CD4-positive, alpha-beta T cell (primary cell): ENCODE measurements at regions not wholly inside any gene's neighbourhood (a gene's known extent, or its start where the extent isn't known, plus 50 kb on each side); places are given as distances from the start of the nearest gene placed in this dataset.
"Not testable (repeated sequence)": the region's sequence is repeated elsewhere in the genome, so short reads cannot be mapped to it uniquely, and the experiment has no call there.

Experiments used
- ATAC-seq: fragments of 200-7000 bp; cut with Tn5 transposase; one replicate; pipeline ENCODE4 v1.10.0; 2022; ENCODE audit warnings: mild to moderate bottlenecking; ENCODE audit not compliant: poor library complexity
- CTCF ChIA-PET: fragments of 350-600 bp; sonication (Branson Sonifier 250); formaldehyde crosslinking; loops from one replicate; lab custom pipeline; 2021; ENCODE audit warnings: antibody characterized with exemption, inconsistent platforms; lab: Charles Lee
- POLR2A ChIA-PET: fragments of 350-600 bp; sonication (Branson Sonifier 250); formaldehyde crosslinking; loops from one replicate; lab custom pipeline; 2021; ENCODE audit warnings: antibody characterized with exemption, inconsistent platforms; lab: Charles Lee
- DNase-seq, 14 experiments: peaks; one replicate each; pipeline ENCODE4 v3.0.0-alpha.2; 2013 to 2020; ENCODE audit warnings: mixed read lengths in 2 of 14
- H3K27ac ChIP-seq, 2 donors: one replicate each; pipeline versions ENCODE4 v1.5.1 to v1.7.0; 2013; ENCODE audit warnings: low read length in 2 of 2, low read depth in 1 of 2, mild to moderate bottlenecking in 1 of 2
- H3K27me3 ChIP-seq, 2 experiments: 1 replicate in 1 of 2; 2 replicates in 1 of 2; pipeline versions ENCODE4 v1.6.1 to v1.7.0; 2013; ENCODE audit warnings: low read length in 2 of 2, control low read depth in 1 of 2, mild to moderate bottlenecking in 1 of 2, moderate library complexity in 1 of 2; ENCODE audit not compliant: insufficient read depth in 2 of 2, control insufficient read depth in 1 of 2
- H3K36me3 ChIP-seq: one replicate; pipeline ENCODE4 v1.6.1; 2013; ENCODE audit warnings: low read length, control low read depth; ENCODE audit not compliant: insufficient read depth
- H3K4me1 ChIP-seq: one replicate; pipeline ENCODE4 v1.6.1; 2013; ENCODE audit warnings: low read length, control low read depth; ENCODE audit not compliant: insufficient read depth
- H3K4me3 ChIP-seq: one replicate; pipeline ENCODE4 v1.5.1; 2013; ENCODE audit warnings: mild to moderate bottlenecking, low read length, moderate library complexity
- H3K9me3 ChIP-seq, 2 experiments: 1 replicate in 1 of 2; 2 replicates in 1 of 2; pipeline versions ENCODE4 v1.6.1 to v1.7.0; 2013; ENCODE audit warnings: low read length in 2 of 2, mild to moderate bottlenecking in 2 of 2, control low read depth in 1 of 2, moderate library complexity in 1 of 2; ENCODE audit not compliant: control insufficient read depth in 1 of 2, insufficient read depth in 1 of 2
- H3K27ac Mint-ChIP-seq: one replicate; pipeline ENCODE4 v1.8.0; 2020; ENCODE audit warnings: mixed read lengths
- H3K27me3 Mint-ChIP-seq: one replicate; pipeline ENCODE4 v1.8.0; 2021; ENCODE audit warnings: mixed read lengths
- H3K36me3 Mint-ChIP-seq: one replicate; pipeline ENCODE4 v1.8.0; 2021; ENCODE audit warnings: low read depth, mixed read lengths
- H3K4me1 Mint-ChIP-seq: one replicate; pipeline ENCODE4 v1.8.0; 2021; ENCODE audit warnings: low read depth, mixed read lengths
- H3K4me3 Mint-ChIP-seq: one replicate; pipeline ENCODE4 v1.8.0; 2020; ENCODE audit warnings: mild to moderate bottlenecking, mixed read lengths
- H3K9me3 Mint-ChIP-seq: one replicate; pipeline ENCODE4 v1.8.0; 2020; ENCODE audit warnings: mixed read lengths
- CTCF ChIP-seq: fragments of 200-600 bp; IDR thresholded peaks from one replicate; pipeline ENCODE4 v1.8.0; 2022; ENCODE audit warnings: antibody characterized with exemption, mild to moderate bottlenecking
- intact Hi-C, 2 experiments: fragments of 100-400 bp; cut with DNase I in 1 of 2; cut with micrococcal nuclease in 1 of 2; formaldehyde crosslinking; loops; one replicate each; pipeline versions ENCODE4 v1.15.1 to v1.9.0; 2023 to 2025; cut with DNase I, micrococcal nuclease

- no peak overlapping the region for H3K27ac ChIP-seq
- H3K36me3 ChIP-seq: no peaks in the 10 kb centered on the region
- no peak for TF ChIP-seq CTCF
- H3K27me3 ChIP-seq: no peaks in the 10 kb centered on the region
- Mint-ChIP-seq H3K36me3 (no peaks in the 10 kb centered on the region), H3K27me3 (peaks cover 10% of the 10 kb centered on the region), H3K9me3 (no peaks in the 10 kb centered on the region), H3K27ac (no peak overlapping the region), H3K4me1 (no peaks in the 10 kb centered on the region), H3K4me3 (no peak overlapping the region)
- H3K4me1 ChIP-seq: no peaks in the 10 kb centered on the region
- CTCF ChIA-PET: no interaction called here
- H3K9me3 ChIP-seq: peaks cover 0 to 3% of the 10 kb centered on the region in 2 experiments
- DNase-seq: no peak
- ATAC-seq: no peak
- H3K4me3 ChIP-seq: no peak overlapping the region
- POLR2A ChIA-PET: no interaction called here
- intact Hi-C loops: no loop called here
Observed at GRCh38 chr2:67904966-67905365, 157.8 kb downstream of the C1D start.

GRCh38 chr2:67906547-67906946 lies 156.3 kb downstream of the C1D start:
- H3K4me1 Mint-ChIP-seq, H3K9me3 ChIP-seq, H3K27me3 ChIP-seq, ATAC-seq, H3K27ac ChIP-seq, H3K9me3 Mint-ChIP-seq, H3K4me3 ChIP-seq, H3K27me3 Mint-ChIP-seq, H3K4me3 Mint-ChIP-seq, intact Hi-C loops, DNase-seq, H3K36me3 ChIP-seq, H3K27ac Mint-ChIP-seq, CTCF ChIA-PET, H3K4me1 ChIP-seq, POLR2A ChIA-PET, H3K36me3 Mint-ChIP-seq: not testable (repeated sequence)

GRCh38 chr2:67917332-67918054 lies 145.3 kb downstream of the C1D start:
- H3K27me3 Mint-ChIP-seq: peaks cover 16% of the 10 kb centered on the region
- ChIA-PET CTCF (no interaction called here), POLR2A (no interaction called here)
- Histone ChIP-seq H3K4me3 (no peak overlapping the region), H3K27me3 (peaks cover 0 to 10% of the 10 kb centered on the region in 2 experiments), H3K27ac (no peak overlapping the region), H3K9me3 (no peaks in the 10 kb centered on the region), H3K36me3 (no peaks in the 10 kb centered on the region), H3K4me1 (no peaks in the 10 kb centered on the region)
- intact Hi-C loops: no loop called here
- peaks cover 2% of the 10 kb centered on the region for H3K9me3 Mint-ChIP-seq
- ATAC-seq (no peak), DNase-seq (no peak)
- no peak overlapping the region for H3K27ac Mint-ChIP-seq
- H3K4me1 Mint-ChIP-seq: no peaks in the 10 kb centered on the region
- H3K4me3 Mint-ChIP-seq: no peak overlapping the region
- no peak for TF ChIP-seq CTCF
- H3K36me3 Mint-ChIP-seq: no peaks in the 10 kb centered on the region

- Mint-ChIP-seq H3K9me3 (peaks cover 2% of the 10 kb centered on the region), H3K36me3 (no peaks in the 10 kb centered on the region), H3K4me3 (no peak overlapping the region), H3K27me3 (peaks cover 16% of the 10 kb centered on the region), H3K27ac (no peak overlapping the region), H3K4me1 (no peaks in the 10 kb centered on the region)
- Histone ChIP-seq H3K9me3 (no peaks in the 10 kb centered on the region), H3K27me3 (peaks cover 0 to 10% of the 10 kb centered on the region in 2 experiments), H3K4me1 (no peaks in the 10 kb centered on the region), H3K27ac (no peak overlapping the region), H3K4me3 (no peak overlapping the region), H3K36me3 (no peaks in the 10 kb centered on the region)
- ChIA-PET CTCF (no interaction called here), POLR2A (no interaction called here)
- TF ChIP-seq CTCF: no peak
- DNase-seq: no peak
- no peak for ATAC-seq
- intact Hi-C loops: no loop called here
Observed at GRCh38 chr2:67918471-67918870, 144.3 kb downstream of the C1D start.
